GM21390 (cell line): ENCODE measurements at regions not wholly inside any gene's neighbourhood (a gene's known extent, or its start where the extent isn't known, plus 50 kb on each side); places are given as distances from the start of the nearest gene placed in this dataset.

Source experiments
- ATAC-seq: cut with Tn5 transposase; IDR thresholded peaks from one replicate; pipeline ENCODE4 v1.9.1; 2021; ENCODE audit not compliant: unreplicated experiment

- ATAC-seq, result no peak
These were observed 221.9 kb upstream of the TNP1 start for GRCh38 chr2:217081799-217082198.

- ATAC-seq, result no peak
These were observed 219.3 kb upstream of the TNP1 start for GRCh38 chr2:217079165-217079564.

- no peak for ATAC-seq
These were observed 218.1 kb upstream of the TNP1 start for GRCh38 chr2:217077831-217078407.

GRCh38 chr2:217076657-217077232, 216.9 kb upstream of the TNP1 start:
- ATAC-seq, result no peak

- no peak for ATAC-seq
These were observed 216.2 kb upstream of the TNP1 start for GRCh38 chr2:217076058-217076435.

- no peak for ATAC-seq
These were observed 215.6 kb upstream of the TNP1 start for GRCh38 chr2:217075268-217076057.

GRCh38 chr2:217074576-217075255, 214.9 kb upstream of the TNP1 start:
- no peak for ATAC-seq

- ATAC-seq, result no peak
These were observed 211.6 kb upstream of the TNP1 start for GRCh38 chr2:217071416-217071815.

GRCh38 chr2:217070611-217071010, 210.7 kb upstream of the TNP1 start:
- ATAC-seq, result no peak

GRCh38 chr2:217070043-217070430, 210.2 kb upstream of the TNP1 start:
- no peak for ATAC-seq

- no peak for ATAC-seq
These were observed 209.6 kb upstream of the TNP1 start for GRCh38 chr2:217069263-217070042.

GRCh38 chr2:217068677-217069250, 208.9 kb upstream of the TNP1 start:
- no peak for ATAC-seq

GRCh38 chr2:217067787-217068186, 207.9 kb upstream of the TNP1 start:
- ATAC-seq, result no peak

- no peak for ATAC-seq
These were observed 206.8 kb upstream of the TNP1 start for GRCh38 chr2:217066510-217067270.

- ATAC-seq, result no peak
These were observed 206.0 kb upstream of the TNP1 start for GRCh38 chr2:217065695-217066405.

- no peak for ATAC-seq
These were observed 205.1 kb upstream of the TNP1 start for GRCh38 chr2:217065012-217065290.

GRCh38 chr2:217064234-217065011, 204.6 kb upstream of the TNP1 start:
- ATAC-seq, result no peak

GRCh38 chr2:217063238-217063755, 203.4 kb upstream of the TNP1 start:
- no peak for ATAC-seq

- ATAC-seq, result no peak
These were observed 202.9 kb upstream of the TNP1 start for GRCh38 chr2:217062768-217063167.
